ENCODE measurements at regions not wholly inside any gene's neighbourhood (a gene's known extent, or its start where the extent isn't known, plus 50 kb on each side); places are given as distances from the start of the nearest gene placed in this dataset.
"Not testable (repeated sequence)": the region's sequence is repeated elsewhere in the genome, so short reads cannot be mapped to it uniquely, and the experiment has no call there.

DNA sequence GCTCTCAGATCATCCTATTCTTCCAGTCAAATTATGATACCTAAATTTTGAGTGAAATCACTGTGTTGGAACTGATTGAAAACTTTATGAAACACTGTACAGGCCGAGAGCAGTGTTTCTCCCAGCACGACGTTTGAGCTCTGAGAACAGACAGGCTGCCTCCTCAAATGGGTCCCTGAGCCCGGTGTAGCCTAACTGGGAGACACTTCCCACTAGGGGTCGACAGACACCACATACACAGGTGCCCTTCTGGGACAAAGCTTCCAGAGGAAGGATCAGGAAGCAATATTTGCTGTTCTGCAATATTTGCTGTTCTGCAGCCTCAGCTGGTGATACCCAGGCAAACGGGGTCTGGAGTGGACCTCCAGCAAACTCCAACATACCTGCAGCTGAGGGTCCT lies 392.5 kb upstream of the PBX1 start:
- H3K9me3 Mint-ChIP-seq (ENCODE audit: low read depth) = peaks cover 19% of the 10 kb centered on the region
- H3K27me3 Mint-ChIP-seq; intact Hi-C loops (cut with DNase I, micrococcal nuclease); H3K4me1 Mint-ChIP-seq; ATAC-seq; CTCF ChIA-PET; DNase-seq; POLR2A ChIA-PET; H3K4me3 Mint-ChIP-seq; H3K36me3 Mint-ChIP-seq (ENCODE audit: low read depth); H3K27ac Mint-ChIP-seq: not testable (repeated sequence)

DNA sequence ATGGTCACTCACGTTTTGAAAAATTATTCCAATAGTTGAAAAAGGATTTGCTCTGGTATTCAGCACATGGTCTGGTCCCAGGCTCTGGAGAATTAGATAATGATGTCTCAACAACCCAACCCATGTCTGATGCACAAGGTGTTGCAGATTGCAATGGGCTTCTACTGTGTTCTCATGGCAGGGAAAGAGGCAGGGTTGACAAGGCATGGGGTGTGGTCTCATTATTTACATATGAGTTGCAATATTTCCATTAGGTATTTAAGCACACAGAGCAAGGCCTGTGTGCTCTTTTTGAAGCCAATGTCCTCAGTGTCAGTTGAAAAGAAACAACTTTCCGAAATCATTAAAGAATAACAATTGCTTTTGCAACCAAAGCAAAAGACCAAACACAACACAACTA lies 381.9 kb upstream of the PBX1 start:
- H3K4me3 Mint-ChIP-seq = no peak overlapping the region

DNA sequence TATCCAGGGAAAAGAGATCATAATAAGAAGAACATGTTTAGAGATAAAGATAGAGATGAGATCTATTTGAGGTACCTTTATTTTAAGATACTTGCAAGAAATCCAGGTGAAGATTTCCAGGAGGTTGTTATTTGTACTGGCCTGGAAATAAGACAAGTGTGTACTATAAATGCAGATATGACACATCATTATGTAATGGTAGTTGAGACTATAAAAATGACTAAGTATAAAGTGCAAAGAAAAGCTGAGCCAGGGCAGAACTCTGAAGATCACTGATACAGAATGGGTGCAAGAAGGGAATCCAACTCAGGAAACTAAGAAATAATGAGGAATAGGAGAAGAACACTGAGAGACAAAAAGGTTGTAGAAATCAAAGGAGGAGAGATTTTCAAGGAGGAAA lies 378.2 kb upstream of the PBX1 start:
- no peak overlapping the region for H3K4me3 Mint-ChIP-seq
- DNase-seq (no peak), ATAC-seq (no peak)
- ChIA-PET POLR2A (no interaction called here), CTCF (no interaction called here)
- intact Hi-C loops (cut with DNase I, micrococcal nuclease) = no loop called here
- H3K27ac Mint-ChIP-seq = no peak overlapping the region
- H3K36me3 Mint-ChIP-seq (ENCODE audit: low read depth) = no peaks in the 10 kb centered on the region
- no peaks in the 10 kb centered on the region for H3K4me1 Mint-ChIP-seq
- H3K27me3 Mint-ChIP-seq = no peaks in the 10 kb centered on the region
- H3K9me3 Mint-ChIP-seq (ENCODE audit: low read depth) = peaks cover 14% of the 10 kb centered on the region

More for the DNA sequence above, 381.9 kb upstream of the PBX1 start:
- DNase-seq (no peak), ATAC-seq (no peak)
- H3K9me3 Mint-ChIP-seq (ENCODE audit: low read depth) = peaks cover 9% of the 10 kb centered on the region
- intact Hi-C loops (cut with DNase I, micrococcal nuclease) = no loop called here
- ChIA-PET CTCF (no interaction called here), POLR2A (no interaction called here)
- no peaks in the 10 kb centered on the region for H3K27me3 Mint-ChIP-seq
- no peaks in the 10 kb centered on the region for H3K36me3 Mint-ChIP-seq (ENCODE audit: low read depth)
- H3K4me1 Mint-ChIP-seq = no peaks in the 10 kb centered on the region
- no peak overlapping the region for H3K27ac Mint-ChIP-seq

DNA sequence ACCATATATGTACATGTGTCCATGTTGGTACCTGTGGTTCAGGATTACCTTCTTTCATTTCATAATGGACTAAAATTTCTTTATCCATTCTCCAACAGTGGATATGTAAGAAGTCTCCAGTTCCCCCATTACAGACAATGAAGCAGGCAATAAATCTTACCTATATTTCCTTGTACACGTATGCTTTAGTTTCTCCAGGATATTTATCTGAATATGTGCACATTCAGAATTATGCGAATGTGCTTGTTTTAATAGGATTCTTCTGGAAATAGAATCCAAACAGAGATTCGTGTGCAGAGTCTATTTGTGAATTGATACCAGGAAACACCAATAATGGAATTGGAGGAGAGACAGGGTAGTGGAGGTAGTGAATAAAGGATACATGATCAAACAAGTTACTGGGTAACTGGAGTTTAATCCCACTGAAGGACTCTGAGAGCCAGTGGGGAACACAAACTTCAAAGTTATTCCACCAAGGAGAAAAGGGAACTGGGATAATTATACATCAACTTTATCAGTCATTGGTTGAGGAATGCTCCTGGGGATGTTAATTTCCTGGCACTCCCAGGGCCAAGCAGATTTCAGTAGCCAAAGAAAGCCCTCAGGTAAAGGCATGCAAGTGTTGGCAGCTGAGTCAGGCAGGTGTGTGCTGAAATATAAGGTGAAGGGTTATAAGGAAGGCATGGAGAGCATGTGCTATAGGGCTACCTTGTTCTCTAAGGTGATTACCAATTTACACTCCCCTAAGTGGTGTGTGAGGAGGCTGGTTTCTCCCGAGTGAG lies 374.9 kb upstream of the PBX1 start:
- H3K36me3 Mint-ChIP-seq (ENCODE audit: low read depth) = no peaks in the 10 kb centered on the region
- no peaks in the 10 kb centered on the region for H3K27me3 Mint-ChIP-seq
- H3K9me3 Mint-ChIP-seq (ENCODE audit: low read depth) = peaks cover 16% of the 10 kb centered on the region
- no peak overlapping the region for H3K4me3 Mint-ChIP-seq
- intact Hi-C loops (cut with DNase I, micrococcal nuclease) = no loop called here
- H3K4me1 Mint-ChIP-seq = no peaks in the 10 kb centered on the region
- CTCF ChIA-PET = no interaction called here
- H3K27ac Mint-ChIP-seq = no peak overlapping the region
- no peak for DNase-seq
- POLR2A ChIA-PET = no interaction called here
- ATAC-seq = no peak

DNA sequence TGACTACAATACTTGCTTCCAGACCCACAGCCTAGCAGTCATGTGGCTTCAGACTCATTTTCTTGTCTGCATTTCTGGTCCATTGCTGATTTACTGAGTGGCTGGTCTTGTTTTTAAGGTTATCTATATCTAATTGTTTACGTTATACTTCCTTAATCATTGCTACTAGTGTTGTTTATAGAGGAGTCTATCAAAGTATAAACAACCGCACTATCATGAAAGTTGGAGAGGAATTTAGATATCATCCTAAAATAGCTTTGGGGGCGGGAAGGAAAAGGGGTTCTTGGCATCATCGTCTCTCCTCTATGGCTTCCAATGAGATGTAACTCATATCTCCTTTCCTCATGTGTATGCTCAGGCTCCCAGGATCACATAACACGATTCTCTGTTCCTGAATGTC lies 372.1 kb upstream of the PBX1 start:
- CTCF ChIA-PET = interaction anchor here (0.6 kb wide), 1 partner anchor 502 kb away, joined by 3 read pairs; no protein-coding TSS in a partner anchor
- POLR2A ChIA-PET = no interaction called here
- no peak for DNase-seq
- no peak for ATAC-seq
- intact Hi-C loops (cut with DNase I, micrococcal nuclease) = no loop called here
- H3K9me3 Mint-ChIP-seq (ENCODE audit: low read depth) = peaks cover 18% of the 10 kb centered on the region
- H3K27ac Mint-ChIP-seq = no peak overlapping the region
- no peaks in the 10 kb centered on the region for H3K4me1 Mint-ChIP-seq
- no peak overlapping the region for H3K4me3 Mint-ChIP-seq
- no peaks in the 10 kb centered on the region for H3K27me3 Mint-ChIP-seq
- no peaks in the 10 kb centered on the region for H3K36me3 Mint-ChIP-seq (ENCODE audit: low read depth)

DNA sequence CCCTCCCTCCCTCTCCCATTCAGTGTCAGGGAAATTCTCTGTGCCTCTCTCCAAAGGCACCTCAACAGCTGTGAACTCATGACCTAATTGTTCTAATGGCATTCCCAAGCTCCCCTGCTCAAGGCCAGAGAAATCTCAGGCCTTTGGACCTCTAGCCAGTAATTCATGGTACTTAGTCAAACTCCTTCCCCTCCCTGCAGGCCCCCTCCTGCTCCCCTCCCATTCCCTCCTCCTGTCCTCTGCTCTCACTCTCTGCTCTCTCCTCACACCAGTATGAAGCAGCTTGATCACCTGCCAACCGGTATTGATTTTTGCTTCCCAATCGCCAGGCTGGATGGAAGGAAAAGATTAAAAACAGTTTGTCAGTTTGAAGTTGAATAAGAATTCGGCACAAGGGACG lies 370.5 kb upstream of the PBX1 start:
- ATAC-seq = no peak
- H3K27ac Mint-ChIP-seq = no peak overlapping the region
- no peaks in the 10 kb centered on the region for H3K27me3 Mint-ChIP-seq
- intact Hi-C loops (cut with DNase I, micrococcal nuclease) = no loop called here
- no peak for DNase-seq
- POLR2A ChIA-PET = no interaction called here
- H3K36me3 Mint-ChIP-seq (ENCODE audit: low read depth) = no peaks in the 10 kb centered on the region
- no peak overlapping the region for H3K4me3 Mint-ChIP-seq
- H3K9me3 Mint-ChIP-seq (ENCODE audit: low read depth) = peaks cover 23% of the 10 kb centered on the region
- no peaks in the 10 kb centered on the region for H3K4me1 Mint-ChIP-seq
- CTCF ChIA-PET = interaction anchor here (0.6 kb wide), 1 partner anchor 454 kb away, joined by 4 read pairs; no protein-coding TSS in a partner anchor

DNA sequence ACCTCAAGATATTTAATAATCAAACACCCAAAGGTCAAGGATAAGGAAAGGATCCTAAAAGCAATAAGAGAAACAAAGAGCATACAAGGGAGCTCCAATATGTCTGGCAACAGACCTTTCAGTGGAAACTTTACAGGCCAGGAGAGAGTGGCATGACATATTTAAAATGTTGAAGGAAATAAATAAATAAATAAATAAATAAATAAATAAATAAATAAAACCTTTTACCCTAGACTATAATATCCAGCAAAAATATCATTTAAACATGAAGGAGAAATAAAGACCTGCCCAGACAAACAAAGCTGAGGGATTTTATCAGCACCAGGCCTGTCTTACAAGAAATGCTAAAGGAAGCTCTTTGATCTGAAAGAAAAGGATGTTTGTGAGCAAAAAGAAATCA lies 367.8 kb upstream of the PBX1 start:
- H3K27me3 Mint-ChIP-seq = no peaks in the 10 kb centered on the region
- no peaks in the 10 kb centered on the region for H3K36me3 Mint-ChIP-seq (ENCODE audit: low read depth)
- peaks cover 15% of the 10 kb centered on the region for H3K9me3 Mint-ChIP-seq (ENCODE audit: low read depth)
- H3K27ac Mint-ChIP-seq = no peak overlapping the region
- intact Hi-C loops (cut with DNase I, micrococcal nuclease) = no loop called here
- no peak for DNase-seq
- POLR2A ChIA-PET = no interaction called here
- no peak overlapping the region for H3K4me3 Mint-ChIP-seq
- no peak for ATAC-seq
- CTCF ChIA-PET = no interaction called here
- no peaks in the 10 kb centered on the region for H3K4me1 Mint-ChIP-seq

DNA sequence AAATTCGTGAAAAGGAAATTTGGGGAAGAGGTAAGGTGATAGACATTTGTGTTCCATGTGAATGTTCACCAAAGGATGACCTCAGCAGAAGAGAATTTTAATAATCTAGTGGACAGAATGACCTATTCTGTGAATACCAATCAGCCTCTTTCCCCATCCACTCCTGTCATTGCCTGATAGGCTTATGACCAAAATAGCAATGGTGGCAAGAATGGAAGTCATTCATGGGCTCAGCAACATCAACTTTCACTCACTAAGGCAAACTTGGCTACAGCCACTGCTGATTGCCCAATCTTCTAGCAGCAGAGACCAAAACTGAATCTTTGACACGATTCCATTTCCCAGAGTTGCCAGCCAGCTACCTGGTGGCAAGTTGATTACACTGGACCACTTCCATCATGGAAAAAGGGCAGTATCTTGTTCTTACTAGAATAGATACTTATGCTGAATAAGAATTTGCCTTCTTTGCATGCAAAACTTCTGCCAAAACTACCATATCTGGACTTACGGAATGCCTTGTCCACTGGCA lies 348.7 kb upstream of the PBX1 start:
- H3K4me3 Mint-ChIP-seq = no peak overlapping the region
- intact Hi-C loops (cut with DNase I, micrococcal nuclease) = no loop called here
- ChIA-PET POLR2A (no interaction called here), CTCF (no interaction called here)
- ATAC-seq = no peak
- H3K4me1 Mint-ChIP-seq = no peaks in the 10 kb centered on the region
- H3K27ac Mint-ChIP-seq = no peak overlapping the region
- DNase-seq = no peak
- H3K36me3 Mint-ChIP-seq (ENCODE audit: low read depth) = no peaks in the 10 kb centered on the region
- peaks cover 4% of the 10 kb centered on the region for H3K9me3 Mint-ChIP-seq (ENCODE audit: low read depth)
- no peaks in the 10 kb centered on the region for H3K27me3 Mint-ChIP-seq

DNA sequence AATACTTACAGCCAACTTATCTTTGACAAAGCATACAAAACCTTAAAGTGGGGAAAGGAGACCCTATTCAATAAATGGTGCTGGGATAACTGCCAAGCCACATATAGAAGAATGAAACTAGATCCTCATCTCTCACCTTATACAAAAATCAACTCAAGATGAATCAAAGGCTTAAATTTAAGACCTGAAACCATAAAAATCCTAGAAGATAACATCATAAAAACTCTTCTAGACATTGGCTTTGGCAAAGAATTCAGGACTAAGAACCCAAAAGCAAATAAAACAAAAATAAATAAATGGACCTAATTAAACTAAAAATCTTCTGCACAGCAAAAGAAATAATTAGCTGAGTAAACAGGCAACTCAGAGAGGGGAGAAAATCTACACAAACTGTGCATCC lies 335.6 kb upstream of the PBX1 start:
- ATAC-seq = no peak
- Mint-ChIP-seq H3K4me3 (no peak overlapping the region), H3K27ac (no peak overlapping the region), H3K4me1 (no peaks in the 10 kb centered on the region), H3K9me3 (ENCODE audit: low read depth) (peaks cover 14% of the 10 kb centered on the region), H3K36me3 (ENCODE audit: low read depth) (no peaks in the 10 kb centered on the region), H3K27me3 (no peaks in the 10 kb centered on the region)
- no peak for DNase-seq
- CTCF ChIA-PET = no interaction called here
- POLR2A ChIA-PET = no interaction called here
- intact Hi-C loops (cut with DNase I, micrococcal nuclease) = no loop called here

DNA sequence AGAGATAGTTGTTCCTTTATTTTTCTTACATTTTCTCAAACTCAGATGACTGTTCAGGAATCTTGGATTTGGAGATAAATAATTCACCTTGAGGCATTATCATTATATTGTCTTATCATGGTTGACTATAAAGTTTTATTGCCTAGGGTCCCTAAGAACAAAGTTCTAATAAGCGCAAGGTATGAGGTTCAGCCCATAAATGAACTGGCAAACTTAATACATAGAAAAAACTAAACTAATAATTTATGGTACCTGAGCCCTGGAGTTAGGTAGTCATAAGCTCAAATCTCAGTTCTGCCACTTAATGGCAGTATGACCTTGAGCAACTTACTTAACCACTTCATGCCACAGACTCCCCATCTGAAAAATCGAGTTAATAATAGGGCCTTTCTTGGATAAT lies 334.0 kb upstream of the PBX1 start:
- Mint-ChIP-seq H3K27ac (no peak overlapping the region), H3K4me3 (no peak overlapping the region), H3K27me3 (no peaks in the 10 kb centered on the region), H3K36me3 (ENCODE audit: low read depth) (no peaks in the 10 kb centered on the region), H3K9me3 (ENCODE audit: low read depth) (peaks cover 11% of the 10 kb centered on the region), H3K4me1 (no peaks in the 10 kb centered on the region)
- DNase-seq (no peak), ATAC-seq (no peak)
- ChIA-PET POLR2A (no interaction called here), CTCF (no interaction called here)
- intact Hi-C loops (cut with DNase I, micrococcal nuclease) = no loop called here

DNA sequence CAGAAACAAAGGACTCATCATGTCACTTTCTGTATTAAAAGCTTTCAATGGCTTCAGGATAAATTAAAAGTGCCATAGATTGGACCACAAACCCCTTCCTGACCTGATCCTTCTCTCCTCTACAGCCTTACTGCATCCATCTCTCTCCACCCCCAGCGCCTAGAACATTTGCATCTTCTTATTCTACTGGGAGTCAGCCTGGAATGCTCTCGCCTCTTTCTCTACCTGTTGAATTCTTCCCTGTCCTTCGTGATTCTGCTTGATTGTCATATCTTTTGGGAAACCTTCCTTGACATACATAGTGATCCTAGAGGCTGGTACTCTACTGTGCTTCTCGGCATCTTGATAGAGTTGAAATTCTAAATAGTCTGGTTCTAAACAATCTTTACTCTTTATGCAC lies 332.0 kb upstream of the PBX1 start:
- intact Hi-C loops (cut with DNase I, micrococcal nuclease) = no loop called here
- ATAC-seq = no peak
- Mint-ChIP-seq H3K4me1 (no peaks in the 10 kb centered on the region), H3K9me3 (ENCODE audit: low read depth) (peaks cover 15% of the 10 kb centered on the region), H3K36me3 (ENCODE audit: low read depth) (no peaks in the 10 kb centered on the region), H3K27ac (no peak overlapping the region), H3K27me3 (no peaks in the 10 kb centered on the region), H3K4me3 (no peak overlapping the region)
- POLR2A ChIA-PET = no interaction called here
- DNase-seq = no peak
- CTCF ChIA-PET = no interaction called here

DNA sequence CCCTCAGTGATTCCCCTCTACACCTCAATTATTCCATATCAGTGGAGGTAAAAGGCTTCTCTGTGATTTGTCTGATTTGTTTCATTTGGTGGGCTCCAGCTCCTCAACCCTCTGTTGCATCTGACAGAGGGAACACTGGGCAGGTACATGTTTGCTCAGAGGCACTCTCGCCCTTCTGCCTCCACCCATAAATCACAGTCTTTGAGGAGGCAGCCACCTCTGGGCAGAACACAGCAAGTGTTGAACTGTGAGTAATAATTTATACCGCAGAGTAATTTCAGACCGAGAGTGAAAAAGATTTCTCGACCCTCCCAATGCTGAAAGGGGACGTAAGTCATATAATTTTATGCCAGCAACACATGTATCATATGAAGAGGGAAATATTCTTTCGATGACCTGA lies 330.1 kb upstream of the PBX1 start:
- Mint-ChIP-seq H3K4me1 (no peaks in the 10 kb centered on the region), H3K27me3 (no peaks in the 10 kb centered on the region), H3K9me3 (ENCODE audit: low read depth) (peaks cover 17% of the 10 kb centered on the region), H3K4me3 (no peak overlapping the region), H3K36me3 (ENCODE audit: low read depth) (no peaks in the 10 kb centered on the region), H3K27ac (no peak overlapping the region)
- intact Hi-C loops (cut with DNase I, micrococcal nuclease) = no loop called here
- DNase-seq (no peak), ATAC-seq (no peak)
- ChIA-PET CTCF (no interaction called here), POLR2A (no interaction called here)

DNA sequence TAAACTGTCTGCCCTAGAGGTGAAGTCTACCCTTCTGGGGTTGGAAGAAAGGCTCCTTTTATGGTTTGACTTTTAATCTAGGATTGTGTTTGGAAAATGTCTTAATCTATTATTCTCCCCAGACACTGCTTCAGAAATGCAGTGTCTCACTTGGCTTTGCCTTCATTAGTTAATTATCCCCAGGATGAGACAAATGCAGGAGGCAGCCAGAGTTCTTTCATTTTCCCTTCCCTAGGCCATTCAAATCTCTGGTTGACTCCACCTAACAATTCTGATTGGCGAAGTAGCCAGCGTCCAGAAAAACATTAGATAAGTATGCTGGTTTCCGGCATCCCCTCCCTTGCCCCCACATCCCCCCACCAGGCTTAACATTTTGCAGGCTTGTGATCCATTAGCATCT lies 325.8 kb upstream of the PBX1 start:
- no peaks in the 10 kb centered on the region for H3K36me3 Mint-ChIP-seq (ENCODE audit: low read depth)
- no peaks in the 10 kb centered on the region for H3K4me1 Mint-ChIP-seq
- CTCF ChIA-PET = no interaction called here
- POLR2A ChIA-PET = no interaction called here
- no peak overlapping the region for H3K4me3 Mint-ChIP-seq
- ATAC-seq (no peak), DNase-seq (no peak)
- H3K27ac Mint-ChIP-seq = no peak overlapping the region
- intact Hi-C loops (cut with DNase I, micrococcal nuclease) = no loop called here
- no peaks in the 10 kb centered on the region for H3K27me3 Mint-ChIP-seq
- H3K9me3 Mint-ChIP-seq (ENCODE audit: low read depth) = peaks cover 11% of the 10 kb centered on the region

All from activated CD4-positive, alpha-beta T cell treated with anti-CD3 and anti-CD28 coated beads for 36 hours (primary cell).